GM19351 (cell line): ENCODE measurements at regions not wholly inside any gene's neighbourhood (a gene's known extent, or its start where the extent isn't known, plus 50 kb on each side); places are given as distances from the start of the nearest gene placed in this dataset.

ENCODE experiments used
- ATAC-seq: cut with Tn5 transposase; IDR thresholded peaks from one replicate; pipeline ENCODE4 v1.9.1; 2021; ENCODE audit warnings: mild to moderate bottlenecking, moderate library complexity; ENCODE audit not compliant: unreplicated experiment

DNA sequence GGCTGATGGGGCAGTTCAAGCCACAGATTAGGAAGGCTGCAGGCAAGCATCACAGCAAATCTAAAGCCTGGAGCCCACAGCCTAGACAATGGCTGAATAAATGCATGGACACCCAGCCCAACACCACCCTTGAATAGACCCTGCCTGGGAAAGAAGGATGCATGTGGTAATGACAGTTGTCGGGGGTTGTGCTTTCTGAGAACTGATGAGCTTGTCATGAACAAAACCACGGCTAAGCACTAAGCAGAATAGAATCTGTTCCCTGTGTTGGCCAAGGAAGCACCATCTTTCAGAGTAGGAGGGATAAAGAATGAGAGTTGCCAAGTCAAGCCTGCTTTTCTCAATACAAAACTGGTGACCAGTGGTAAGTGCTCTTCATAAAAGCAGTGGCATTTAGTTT lies 66.1 kb upstream of the JCAD start:
- no peak for ATAC-seq

- ATAC-seq = no peak
Measured at GRCh38 chr10:30124704-30125103, 65.3 kb upstream of the JCAD start.

DNA sequence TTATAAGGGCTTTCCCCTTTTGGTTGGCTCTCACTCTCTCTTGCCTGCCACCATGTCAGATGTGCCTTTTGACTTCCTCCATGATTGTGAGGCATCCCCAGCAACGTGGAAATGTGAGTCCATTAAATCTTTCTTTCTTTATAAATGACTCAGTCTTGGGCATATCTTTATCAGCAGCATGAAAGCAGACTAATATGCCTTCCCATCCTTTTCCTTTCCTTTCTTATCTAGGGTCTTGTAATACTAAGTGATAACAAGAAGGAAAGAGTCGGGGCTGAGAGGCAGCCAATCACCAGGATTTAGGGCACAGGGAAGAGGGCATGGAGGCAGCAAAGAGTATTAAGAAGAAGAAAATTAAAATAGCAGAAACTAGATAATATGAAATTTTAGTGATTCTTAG lies 62.0 kb upstream of the JCAD start:
- ATAC-seq = no peak

DNA sequence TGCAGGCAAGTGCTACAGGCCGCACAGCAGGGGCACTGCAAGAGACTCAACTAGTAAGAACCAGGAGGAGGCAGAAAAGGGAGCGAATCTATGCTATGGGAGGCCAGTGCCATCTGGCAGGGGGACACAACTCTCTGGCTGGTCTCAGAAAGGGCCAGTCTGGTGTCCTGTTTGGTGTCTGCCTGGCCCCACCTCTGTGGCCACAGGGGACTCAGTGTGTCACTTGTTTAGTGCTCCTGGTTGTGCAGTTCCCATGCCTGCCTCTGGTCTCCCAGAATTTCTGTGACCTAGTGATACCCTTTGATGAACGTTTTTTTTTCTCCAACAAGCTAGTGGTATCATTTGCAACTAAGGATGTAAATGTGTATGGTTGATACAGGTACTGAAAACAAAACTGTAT lies 59.2 kb upstream of the JCAD start:
- ATAC-seq = no peak

GRCh38 chr10:30117812-30118501 lies 58.6 kb upstream of the JCAD start:
- no peak for ATAC-seq

GRCh38 chr10:30116041-30116491 lies 56.7 kb upstream of the JCAD start:
- ATAC-seq = no peak

DNA sequence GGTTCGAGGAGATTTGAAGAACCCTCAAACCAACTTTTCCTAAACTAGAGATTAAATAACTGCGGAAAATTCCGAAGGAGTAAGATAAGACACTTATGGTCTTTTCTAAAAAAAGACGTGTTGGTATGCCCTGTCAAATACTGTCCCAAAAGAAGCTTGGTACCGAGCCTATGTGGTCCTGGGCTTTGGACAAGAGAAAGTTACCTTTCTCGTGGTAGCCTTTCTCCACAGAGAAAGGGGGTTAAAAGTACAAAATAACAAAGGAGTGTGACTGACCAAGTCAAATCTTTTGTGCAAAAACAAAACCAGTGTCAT lies 56.2 kb upstream of the JCAD start:
- no peak for ATAC-seq

GRCh38 chr10:30114881-30115625 lies 55.7 kb upstream of the JCAD start:
- ATAC-seq = no peak

DNA sequence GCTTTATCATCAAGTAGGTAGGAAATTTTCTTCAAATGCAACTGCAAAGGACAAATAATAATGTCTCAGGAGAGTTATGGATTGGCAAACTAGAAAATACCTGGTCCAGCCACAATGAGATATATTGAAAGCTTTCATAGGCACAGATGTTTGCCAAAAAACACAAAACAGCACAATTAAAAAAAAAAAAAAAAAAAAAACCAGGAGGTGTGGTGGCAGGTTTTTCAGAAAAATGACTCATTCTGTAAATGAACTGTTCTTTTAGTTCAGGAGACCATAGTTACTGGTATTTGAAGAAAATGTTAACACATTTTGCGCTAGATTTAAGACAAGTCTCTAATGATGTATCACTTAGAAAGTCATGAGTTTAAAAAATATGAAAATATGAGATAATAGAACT lies 55.0 kb upstream of the JCAD start:
- ATAC-seq = no peak

- no peak for ATAC-seq
Measured at GRCh38 chr10:30111340-30112022, 52.1 kb upstream of the JCAD start.
